ENCODE measurements at regions not wholly inside any gene's neighbourhood (a gene's known extent, or its start where the extent isn't known, plus 50 kb on each side); places are given as distances from the start of the nearest gene placed in this dataset.

- DNase-seq, result no peak
Measured at GRCh38 chr10:8577686-8578085, 523.2 kb downstream of the GATA3 start.

GRCh38 chr10:8581521-8582225 lies 527.2 kb downstream of the GATA3 start:
- no peak for DNase-seq

- no peak for DNase-seq
Measured at GRCh38 chr10:8583096-8583495, 528.6 kb downstream of the GATA3 start.

GRCh38 chr10:8584666-8585065 lies 530.2 kb downstream of the GATA3 start:
- no peak for DNase-seq

GRCh38 chr10:8586504-8586903 lies 532.0 kb downstream of the GATA3 start:
- DNase-seq, result no peak

GRCh38 chr10:8588135-8588534 lies 533.6 kb downstream of the GATA3 start:
- no peak for DNase-seq

GRCh38 chr10:8590518-8590917 lies 536.0 kb downstream of the GATA3 start:
- DNase-seq, result no peak

GRCh38 chr10:8591640-8592039 lies 537.2 kb downstream of the GATA3 start:
- DNase-seq, result no peak

GRCh38 chr10:8594176-8594575 lies 539.7 kb downstream of the GATA3 start:
- DNase-seq, result no peak

GRCh38 chr10:8594711-8595110 lies 540.2 kb downstream of the GATA3 start:
- no peak for DNase-seq

- DNase-seq, result no peak
Measured at GRCh38 chr10:8595140-8595539, 540.7 kb downstream of the GATA3 start.

- no peak for DNase-seq
Measured at GRCh38 chr10:8596929-8597472, 542.5 kb downstream of the GATA3 start.

- DNase-seq, result no peak
Measured at GRCh38 chr10:8600192-8600591, 545.7 kb downstream of the GATA3 start.

GRCh38 chr10:8602821-8603220 lies 548.3 kb downstream of the GATA3 start:
- DNase-seq, result no peak

- DNase-seq, result no peak
Measured at GRCh38 chr10:8614054-8614565, 559.6 kb downstream of the GATA3 start.

GRCh38 chr10:8615118-8615517 lies 560.6 kb downstream of the GATA3 start:
- no peak for DNase-seq

GRCh38 chr10:8616166-8616565 lies 561.7 kb downstream of the GATA3 start:
- DNase-seq, result no peak

GRCh38 chr10:8617792-8618191 lies 563.3 kb downstream of the GATA3 start:
- DNase-seq, result no peak

- no peak for DNase-seq
Measured at GRCh38 chr10:8618834-8619233, 564.3 kb downstream of the GATA3 start.

- DNase-seq, result no peak
Measured at GRCh38 chr10:8628351-8628750, 573.9 kb downstream of the GATA3 start.

GRCh38 chr10:8633909-8634308 lies 579.4 kb downstream of the GATA3 start:
- no peak for DNase-seq

- DNase-seq, result no peak
Measured at GRCh38 chr10:8636371-8636770, 581.9 kb downstream of the GATA3 start.

- DNase-seq, result no peak
Measured at GRCh38 chr10:8637640-8638039, 583.2 kb downstream of the GATA3 start.

- no peak for DNase-seq
Measured at GRCh38 chr10:8638088-8638672, 583.7 kb downstream of the GATA3 start.
